Cardiac muscle cell (in vitro differentiated cells and primary cell): ENCODE measurements at regions not wholly inside any gene's neighbourhood (a gene's known extent, or its start where the extent isn't known, plus 50 kb on each side); places are given as distances from the start of the nearest gene placed in this dataset.

Experiments
- DNase-seq, 2 donors: peaks; one replicate each; pipeline versions ENCODE4 v3.0.0 to v3.0.0-alpha.2; 2010 to 2017; ENCODE audit warnings: low read depth in 1 of 2, low spot score in 1 of 2
- H3K27ac ChIP-seq: fragments of 200-600 bp; sonication (generic); 2 replicates; pipeline ENCODE4 v1.5.1; 2016
- H3K27me3 ChIP-seq: fragments of 200-600 bp; sonication (generic); 2 replicates; pipeline ENCODE4 v1.6.0; 2016; ENCODE audit warnings: control low read depth
- H3K36me3 ChIP-seq: fragments of 200-600 bp; sonication (generic); 2 replicates; pipeline ENCODE4 v1.5.1; 2016; ENCODE audit warnings: control low read depth
- H3K4me1 ChIP-seq: fragments of 200-600 bp; sonication (generic); 2 replicates; pipeline ENCODE4 v1.8.1; 2017; ENCODE audit warnings: low read depth, mild to moderate bottlenecking, mixed run types
- H3K4me3 ChIP-seq: fragments of 200-600 bp; sonication (generic); 2 replicates; pipeline ENCODE4 v1.5.1; 2016; ENCODE audit warnings: mild to moderate bottlenecking
- H3K9me3 ChIP-seq: fragments of 200-600 bp; sonication (generic); 2 replicates; pipeline ENCODE4 v1.5.1; 2017; ENCODE audit warnings: low read depth, mild to moderate bottlenecking, control low read depth
- TF ChIP-seq, protein P1 (sequence below): IDR thresholded peaks from 2 replicates; pipeline ENCODE4 v1.5.1; 2012; ENCODE audit warnings: low read depth, mild to moderate bottlenecking, low read length

GRCh38 chr17:10984220-10984619, 146.3 kb upstream of the PIRT start:
- TF ChIP-seq, protein P1, sequence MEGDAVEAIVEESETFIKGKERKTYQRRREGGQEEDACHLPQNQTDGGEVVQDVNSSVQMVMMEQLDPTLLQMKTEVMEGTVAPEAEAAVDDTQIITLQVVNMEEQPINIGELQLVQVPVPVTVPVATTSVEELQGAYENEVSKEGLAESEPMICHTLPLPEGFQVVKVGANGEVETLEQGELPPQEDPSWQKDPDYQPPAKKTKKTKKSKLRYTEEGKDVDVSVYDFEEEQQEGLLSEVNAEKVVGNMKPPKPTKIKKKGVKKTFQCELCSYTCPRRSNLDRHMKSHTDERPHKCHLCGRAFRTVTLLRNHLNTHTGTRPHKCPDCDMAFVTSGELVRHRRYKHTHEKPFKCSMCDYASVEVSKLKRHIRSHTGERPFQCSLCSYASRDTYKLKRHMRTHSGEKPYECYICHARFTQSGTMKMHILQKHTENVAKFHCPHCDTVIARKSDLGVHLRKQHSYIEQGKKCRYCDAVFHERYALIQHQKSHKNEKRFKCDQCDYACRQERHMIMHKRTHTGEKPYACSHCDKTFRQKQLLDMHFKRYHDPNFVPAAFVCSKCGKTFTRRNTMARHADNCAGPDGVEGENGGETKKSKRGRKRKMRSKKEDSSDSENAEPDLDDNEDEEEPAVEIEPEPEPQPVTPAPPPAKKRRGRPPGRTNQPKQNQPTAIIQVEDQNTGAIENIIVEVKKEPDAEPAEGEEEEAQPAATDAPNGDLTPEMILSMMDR = no peak
- no peak for DNase-seq
- Histone ChIP-seq H3K36me3 (no peaks in the 10 kb centered on the region), H3K4me1 (no peaks in the 10 kb centered on the region), H3K27me3 (no peaks in the 10 kb centered on the region), H3K4me3 (no peak overlapping the region), H3K9me3 (no peaks in the 10 kb centered on the region), H3K27ac (no peak overlapping the region)

- Histone ChIP-seq H3K27ac (no peak overlapping the region), H3K9me3 (no peaks in the 10 kb centered on the region), H3K4me3 (no peak overlapping the region), H3K4me1 (no peaks in the 10 kb centered on the region), H3K27me3 (no peaks in the 10 kb centered on the region), H3K36me3 (no peaks in the 10 kb centered on the region)
- TF ChIP-seq, protein P1 = no peak
- DNase-seq = no peak
Measured at GRCh38 chr17:10976401-10976800, 138.5 kb upstream of the PIRT start.

DNA sequence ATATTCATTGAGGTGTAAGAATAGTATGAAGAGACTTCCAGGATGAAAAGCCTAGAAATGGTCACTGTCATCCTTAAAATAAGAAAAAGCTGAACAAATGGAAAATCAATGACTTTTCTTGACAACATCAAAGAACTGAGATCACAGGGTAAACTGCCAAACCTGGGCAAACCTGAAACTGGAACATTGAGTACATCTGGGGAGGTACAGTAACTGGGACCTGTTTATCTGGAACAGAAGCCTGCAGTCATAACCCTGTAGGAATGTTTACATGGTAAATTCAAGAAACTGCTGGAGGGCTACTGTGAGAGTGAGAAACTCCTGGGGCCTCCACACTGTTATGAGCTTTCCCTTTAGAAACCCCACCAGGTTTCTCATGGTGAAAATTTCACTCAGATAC, 130.1 kb upstream of the PIRT start:
- TF ChIP-seq, protein P1 = no peak
- no peaks in the 10 kb centered on the region for H3K4me1 ChIP-seq
- no peak for DNase-seq
- no peaks in the 10 kb centered on the region for H3K36me3 ChIP-seq
- H3K27ac ChIP-seq = no peak overlapping the region
- no peaks in the 10 kb centered on the region for H3K27me3 ChIP-seq
- H3K9me3 ChIP-seq = no peaks in the 10 kb centered on the region
- no peak overlapping the region for H3K4me3 ChIP-seq

- TF ChIP-seq, protein P1 = no peak
- no peak for DNase-seq
- no peak overlapping the region for H3K27ac ChIP-seq
- no peaks in the 10 kb centered on the region for H3K27me3 ChIP-seq
- no peak overlapping the region for H3K4me3 ChIP-seq
- no peaks in the 10 kb centered on the region for H3K9me3 ChIP-seq
- no peaks in the 10 kb centered on the region for H3K36me3 ChIP-seq
- H3K4me1 ChIP-seq = peaks cover 4% of the 10 kb centered on the region
Measured at GRCh38 chr17:10956821-10957220, 118.9 kb upstream of the PIRT start.

GRCh38 chr17:10944819-10945218, 106.9 kb upstream of the PIRT start:
- Histone ChIP-seq H3K4me1 (no peaks in the 10 kb centered on the region), H3K4me3 (no peak overlapping the region), H3K27me3 (no peaks in the 10 kb centered on the region), H3K36me3 (no peaks in the 10 kb centered on the region), H3K27ac (no peak overlapping the region), H3K9me3 (no peaks in the 10 kb centered on the region)
- TF ChIP-seq, protein P1 = no peak
- DNase-seq = no peak

DNA sequence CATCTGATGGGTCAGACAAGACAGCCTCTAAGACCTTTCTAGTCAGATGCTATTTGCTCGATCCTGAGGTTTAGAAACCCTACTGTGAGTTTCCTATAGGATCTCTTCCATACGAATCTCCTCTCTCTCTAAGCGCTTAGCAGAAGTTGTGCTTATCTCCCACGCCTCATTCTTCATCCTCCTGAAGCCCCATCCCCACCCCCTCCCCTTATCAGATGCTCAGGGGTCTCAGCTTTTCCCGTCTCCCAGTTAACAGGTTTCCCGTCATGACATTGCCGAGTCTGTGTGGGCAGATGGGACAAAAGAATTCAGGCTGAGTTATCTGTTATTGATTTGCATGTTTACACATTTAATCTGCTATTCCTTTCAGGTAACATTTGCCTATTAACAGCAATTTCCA, 99.0 kb upstream of the PIRT start:
- Histone ChIP-seq H3K27me3 (no peaks in the 10 kb centered on the region), H3K4me3 (no peak overlapping the region), H3K4me1 (no peaks in the 10 kb centered on the region), H3K27ac (no peak overlapping the region), H3K36me3 (no peaks in the 10 kb centered on the region), H3K9me3 (peaks cover 3% of the 10 kb centered on the region)
- TF ChIP-seq, protein P1 = no peak
- DNase-seq = no peak
